ENCODE measurements at regions not wholly inside any gene's neighbourhood (a gene's known extent, or its start where the extent isn't known, plus 50 kb on each side); places are given as distances from the start of the nearest gene placed in this dataset.

- DNase-seq (ENCODE audit: low spot score), result no peak
Observed at GRCh38 chr12:91622981-91623380, 440.4 kb upstream of the DCN start.

GRCh38 chr12:91622037-91622436, 439.4 kb upstream of the DCN start:
- no peak for DNase-seq (ENCODE audit: low spot score)

- DNase-seq (ENCODE audit: low spot score), result no peak
Observed at GRCh38 chr12:91620992-91621391, 438.4 kb upstream of the DCN start.

- no peak for DNase-seq (ENCODE audit: low spot score)
Observed at GRCh38 chr12:91620422-91620821, 437.8 kb upstream of the DCN start.

- no peak for DNase-seq (ENCODE audit: low spot score)
Observed at GRCh38 chr12:91618281-91618680, 435.7 kb upstream of the DCN start.

- DNase-seq (ENCODE audit: low spot score), result no peak
Observed at GRCh38 chr12:91617818-91618217, 435.2 kb upstream of the DCN start.

- no peak for DNase-seq (ENCODE audit: low spot score)
Observed at GRCh38 chr12:91616416-91616815, 433.8 kb upstream of the DCN start.

- no peak for DNase-seq (ENCODE audit: low spot score)
Observed at GRCh38 chr12:91613223-91613779, 430.7 kb upstream of the DCN start.

- DNase-seq (ENCODE audit: low spot score), result no peak
Observed at GRCh38 chr12:91610561-91610960, 427.9 kb upstream of the DCN start.

- no peak for DNase-seq (ENCODE audit: low spot score)
Observed at GRCh38 chr12:91609283-91609682, 426.7 kb upstream of the DCN start.

- no peak for DNase-seq (ENCODE audit: low spot score)
Observed at GRCh38 chr12:91608542-91608941, 425.9 kb upstream of the DCN start.

GRCh38 chr12:91606662-91607377, 424.2 kb upstream of the DCN start:
- no peak for DNase-seq (ENCODE audit: low spot score)

- DNase-seq (ENCODE audit: low spot score), result no peak
Observed at GRCh38 chr12:91604897-91605296, 422.3 kb upstream of the DCN start.

GRCh38 chr12:91603060-91603459, 420.4 kb upstream of the DCN start:
- no peak for DNase-seq (ENCODE audit: low spot score)

- no peak for DNase-seq (ENCODE audit: low spot score)
Observed at GRCh38 chr12:91601054-91601453, 418.4 kb upstream of the DCN start.

- no peak for DNase-seq (ENCODE audit: low spot score)
Observed at GRCh38 chr12:91594715-91595114, 412.1 kb upstream of the DCN start.

- no peak for DNase-seq (ENCODE audit: low spot score)
Observed at GRCh38 chr12:91591639-91591987, 409.0 kb upstream of the DCN start.

GRCh38 chr12:91590966-91591638, 408.5 kb upstream of the DCN start:
- DNase-seq (ENCODE audit: low spot score), result no peak

GRCh38 chr12:91588874-91589454, 406.3 kb upstream of the DCN start:
- DNase-seq (ENCODE audit: low spot score), result no peak

GRCh38 chr12:91586015-91586414, 403.4 kb upstream of the DCN start:
- no peak for DNase-seq (ENCODE audit: low spot score)

- no peak for DNase-seq (ENCODE audit: low spot score)
Observed at GRCh38 chr12:91582811-91583210, 400.2 kb upstream of the DCN start.

GRCh38 chr12:91579516-91580263, 397.1 kb upstream of the DCN start:
- DNase-seq (ENCODE audit: low spot score), result no peak

All from CD4-positive, alpha-beta T cell treated with Interleukin-2 at 100 ng/mL for 4 hours (primary cell).